ENCODE measurements at regions not wholly inside any gene's neighbourhood (a gene's known extent, or its start where the extent isn't known, plus 50 kb on each side); places are given as distances from the start of the nearest gene placed in this dataset.

DNA sequence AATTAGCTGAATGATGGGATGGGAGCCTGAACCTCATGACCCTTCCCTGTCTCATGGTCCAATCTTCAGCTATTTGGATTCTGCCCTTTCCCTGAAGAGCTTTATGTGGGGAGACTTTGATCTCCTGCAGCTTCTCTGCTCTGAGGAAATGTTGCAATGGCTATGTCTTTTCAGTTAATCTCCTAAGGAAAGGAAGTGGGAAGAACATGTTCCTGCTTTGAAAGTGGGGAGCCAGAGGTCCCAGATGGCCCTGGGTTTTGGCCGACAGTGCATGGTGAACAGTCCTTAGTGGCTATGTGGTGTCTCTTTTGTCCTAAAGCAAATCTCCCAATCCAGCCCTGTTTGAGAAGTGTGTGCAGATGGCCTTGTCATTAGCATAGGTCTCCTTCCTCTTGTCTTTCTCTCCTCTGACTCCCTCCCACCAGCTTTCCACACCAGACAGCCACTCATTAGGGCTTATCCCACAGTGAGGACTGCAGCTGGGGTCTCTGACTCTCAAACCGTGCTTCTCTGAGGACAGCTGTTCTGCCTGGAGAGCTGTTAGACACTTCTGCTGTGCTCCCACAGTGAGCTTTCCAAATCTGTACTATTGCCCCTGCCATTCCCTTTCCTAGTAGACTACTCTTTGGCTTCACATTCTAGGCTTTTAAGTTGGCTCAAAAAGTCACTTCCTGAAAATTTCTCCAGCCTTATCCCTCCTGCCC, 365.8 kb upstream of the UMPS start:
- TF ChIP-seq SP1 (IDR thresholded peaks at IDR 0.05): no peak
- no peak for TF ChIP-seq TAF1 (conservative IDR thresholded peaks at IDR 0.05)
- TF ChIP-seq YY1 (IDR thresholded peaks at IDR 0.05): no peak
- no peak for TF ChIP-seq NR2F2 (IDR thresholded peaks at IDR 0.05)
- TF ChIP-seq, protein P1, sequence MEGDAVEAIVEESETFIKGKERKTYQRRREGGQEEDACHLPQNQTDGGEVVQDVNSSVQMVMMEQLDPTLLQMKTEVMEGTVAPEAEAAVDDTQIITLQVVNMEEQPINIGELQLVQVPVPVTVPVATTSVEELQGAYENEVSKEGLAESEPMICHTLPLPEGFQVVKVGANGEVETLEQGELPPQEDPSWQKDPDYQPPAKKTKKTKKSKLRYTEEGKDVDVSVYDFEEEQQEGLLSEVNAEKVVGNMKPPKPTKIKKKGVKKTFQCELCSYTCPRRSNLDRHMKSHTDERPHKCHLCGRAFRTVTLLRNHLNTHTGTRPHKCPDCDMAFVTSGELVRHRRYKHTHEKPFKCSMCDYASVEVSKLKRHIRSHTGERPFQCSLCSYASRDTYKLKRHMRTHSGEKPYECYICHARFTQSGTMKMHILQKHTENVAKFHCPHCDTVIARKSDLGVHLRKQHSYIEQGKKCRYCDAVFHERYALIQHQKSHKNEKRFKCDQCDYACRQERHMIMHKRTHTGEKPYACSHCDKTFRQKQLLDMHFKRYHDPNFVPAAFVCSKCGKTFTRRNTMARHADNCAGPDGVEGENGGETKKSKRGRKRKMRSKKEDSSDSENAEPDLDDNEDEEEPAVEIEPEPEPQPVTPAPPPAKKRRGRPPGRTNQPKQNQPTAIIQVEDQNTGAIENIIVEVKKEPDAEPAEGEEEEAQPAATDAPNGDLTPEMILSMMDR (IDR thresholded peaks at IDR 0.05; ENCODE audit: low read depth, low read length, missing input control): no peak
- TF ChIP-seq RAD21 (IDR thresholded peaks at IDR 0.05): no peak
- no peak for TF ChIP-seq EGR1 (IDR thresholded peaks at IDR 0.05; ENCODE audit: low read depth in 2 of 2)
- no peak for TF ChIP-seq JUND (IDR thresholded peaks at IDR 0.05)
- TF ChIP-seq GABPA (IDR thresholded peaks at IDR 0.05 in 1 of 2, conservative IDR thresholded peaks at IDR 0.05 in 1 of 2): no peak
- TF ChIP-seq, protein P2, sequence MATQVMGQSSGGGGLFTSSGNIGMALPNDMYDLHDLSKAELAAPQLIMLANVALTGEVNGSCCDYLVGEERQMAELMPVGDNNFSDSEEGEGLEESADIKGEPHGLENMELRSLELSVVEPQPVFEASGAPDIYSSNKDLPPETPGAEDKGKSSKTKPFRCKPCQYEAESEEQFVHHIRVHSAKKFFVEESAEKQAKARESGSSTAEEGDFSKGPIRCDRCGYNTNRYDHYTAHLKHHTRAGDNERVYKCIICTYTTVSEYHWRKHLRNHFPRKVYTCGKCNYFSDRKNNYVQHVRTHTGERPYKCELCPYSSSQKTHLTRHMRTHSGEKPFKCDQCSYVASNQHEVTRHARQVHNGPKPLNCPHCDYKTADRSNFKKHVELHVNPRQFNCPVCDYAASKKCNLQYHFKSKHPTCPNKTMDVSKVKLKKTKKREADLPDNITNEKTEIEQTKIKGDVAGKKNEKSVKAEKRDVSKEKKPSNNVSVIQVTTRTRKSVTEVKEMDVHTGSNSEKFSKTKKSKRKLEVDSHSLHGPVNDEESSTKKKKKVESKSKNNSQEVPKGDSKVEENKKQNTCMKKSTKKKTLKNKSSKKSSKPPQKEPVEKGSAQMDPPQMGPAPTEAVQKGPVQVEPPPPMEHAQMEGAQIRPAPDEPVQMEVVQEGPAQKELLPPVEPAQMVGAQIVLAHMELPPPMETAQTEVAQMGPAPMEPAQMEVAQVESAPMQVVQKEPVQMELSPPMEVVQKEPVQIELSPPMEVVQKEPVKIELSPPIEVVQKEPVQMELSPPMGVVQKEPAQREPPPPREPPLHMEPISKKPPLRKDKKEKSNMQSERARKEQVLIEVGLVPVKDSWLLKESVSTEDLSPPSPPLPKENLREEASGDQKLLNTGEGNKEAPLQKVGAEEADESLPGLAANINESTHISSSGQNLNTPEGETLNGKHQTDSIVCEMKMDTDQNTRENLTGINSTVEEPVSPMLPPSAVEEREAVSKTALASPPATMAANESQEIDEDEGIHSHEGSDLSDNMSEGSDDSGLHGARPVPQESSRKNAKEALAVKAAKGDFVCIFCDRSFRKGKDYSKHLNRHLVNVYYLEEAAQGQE (IDR thresholded peaks at IDR 0.05): no peak
- no peak for TF ChIP-seq ATF3 (IDR thresholded peaks at IDR 0.05)
- TF ChIP-seq, protein P3, sequence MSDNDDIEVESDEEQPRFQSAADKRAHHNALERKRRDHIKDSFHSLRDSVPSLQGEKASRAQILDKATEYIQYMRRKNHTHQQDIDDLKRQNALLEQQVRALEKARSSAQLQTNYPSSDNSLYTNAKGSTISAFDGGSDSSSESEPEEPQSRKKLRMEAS (IDR thresholded peaks at IDR 0.05): no peak

Measured in liver (tissue), 3 donors.